ENCODE measurements at regions not wholly inside any gene's neighbourhood (a gene's known extent, or its start where the extent isn't known, plus 50 kb on each side); places are given as distances from the start of the nearest gene placed in this dataset.

GRCh38 chr5:158559066-158559465 lies 540.6 kb downstream of the EBF1 start:
- DNase-seq (no peak), ATAC-seq (no peak)
- intact Hi-C loops (cut with DNase I) = no loop called here
- no peaks in the 10 kb centered on the region for H3K27me3 ChIP-seq
- WGBS (ENCODE audit: insufficient coverage, low coverage, low lambda C conversion rate, missing lambda C conversion rate) = no CpG with 5 or more reads among the region's 4 CpGs
- no peaks in the 10 kb centered on the region for H3K36me3 ChIP-seq
- no peaks in the 10 kb centered on the region for H3K9me3 ChIP-seq
- no peaks in the 10 kb centered on the region for H3K4me1 ChIP-seq
- no peak overlapping the region for H3K4me3 ChIP-seq
- TF ChIP-seq CTCF (IDR thresholded peaks at IDR 0.05) (no peak), POLR2A (IDR thresholded peaks at IDR 0.05) (no peak)
- no peak overlapping the region for H3K27ac ChIP-seq

DNA sequence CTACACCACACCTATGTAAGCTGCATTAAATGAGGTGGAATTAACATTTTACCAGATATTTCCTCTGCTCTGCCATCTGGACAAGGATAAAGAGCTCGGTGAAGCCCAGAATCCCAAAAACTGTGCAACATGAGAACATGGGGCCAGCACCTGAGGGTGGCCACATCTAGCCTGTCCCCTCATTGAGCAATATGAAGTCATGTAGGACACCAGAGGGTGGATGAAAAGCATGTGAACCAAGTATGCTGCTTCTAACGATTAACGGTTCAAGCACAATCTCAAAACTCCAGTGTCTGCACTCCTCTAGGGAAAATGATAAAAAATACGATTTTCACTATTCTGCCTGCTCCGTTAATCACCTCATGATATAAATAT lies 545.8 kb downstream of the EBF1 start:
- intact Hi-C loops (cut with DNase I) = no loop called here
- TF ChIP-seq CTCF (IDR thresholded peaks at IDR 0.05) (no peak), POLR2A (IDR thresholded peaks at IDR 0.05) (no peak)
- no peak overlapping the region for H3K27ac ChIP-seq
- 91% methylated on average over 5 of the region's 5 CpGs for WGBS (ENCODE audit: insufficient coverage, low coverage, low lambda C conversion rate, missing lambda C conversion rate)
- no peak for ATAC-seq
- no peak overlapping the region for H3K4me3 ChIP-seq
- H3K36me3 ChIP-seq = no peaks in the 10 kb centered on the region
- no peak for DNase-seq
- H3K9me3 ChIP-seq = no peaks in the 10 kb centered on the region
- no peaks in the 10 kb centered on the region for H3K27me3 ChIP-seq
- H3K4me1 ChIP-seq = no peaks in the 10 kb centered on the region

DNA sequence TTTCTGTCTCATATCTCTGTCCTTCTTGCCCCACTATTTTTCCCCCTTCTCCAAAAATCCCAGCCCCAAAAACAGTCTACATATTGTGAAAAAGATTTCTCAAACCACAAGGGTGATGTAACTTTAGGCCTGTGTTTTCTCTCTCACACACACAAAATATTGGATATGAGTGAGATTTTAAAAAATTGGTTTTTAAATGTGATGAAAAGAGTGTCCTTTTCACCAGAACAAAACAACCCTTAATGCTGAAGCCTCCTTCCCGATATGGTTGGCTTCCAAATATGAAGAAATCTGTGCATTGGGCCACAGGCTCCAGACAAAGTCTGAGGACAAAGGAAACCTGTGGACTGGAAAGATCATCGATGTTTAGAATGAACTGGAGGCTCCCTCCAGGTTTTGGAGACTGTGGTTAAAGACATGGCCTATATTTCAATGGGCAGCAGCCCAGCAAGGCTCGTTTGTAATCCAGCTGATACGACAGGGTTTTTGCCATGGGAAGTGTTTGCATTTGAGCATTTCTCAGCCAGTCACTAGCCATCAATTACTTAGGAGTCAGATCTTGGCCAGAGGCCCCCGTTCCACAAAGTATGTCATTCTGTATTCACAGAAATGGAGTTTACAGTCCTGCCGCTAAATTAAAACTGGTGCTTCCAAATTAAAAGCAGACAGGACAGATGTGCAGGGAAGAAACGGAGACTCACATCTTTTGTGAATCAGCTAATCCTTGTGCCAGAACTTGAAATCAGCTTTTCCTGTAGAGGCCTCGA lies 546.3 kb downstream of the EBF1 start:
- no peak for DNase-seq
- TF ChIP-seq CTCF (IDR thresholded peaks at IDR 0.05) (no peak), POLR2A (IDR thresholded peaks at IDR 0.05) (no peak)
- Histone ChIP-seq H3K4me1 (no peaks in the 10 kb centered on the region), H3K27me3 (no peaks in the 10 kb centered on the region), H3K9me3 (no peaks in the 10 kb centered on the region), H3K36me3 (no peaks in the 10 kb centered on the region), H3K4me3 (no peak overlapping the region), H3K27ac (no peak overlapping the region)
- WGBS (ENCODE audit: insufficient coverage, low coverage, low lambda C conversion rate, missing lambda C conversion rate) = 87% methylated on average over 8 of the region's 8 CpGs
- intact Hi-C loops (cut with DNase I) = no loop called here
- ATAC-seq = no peak

DNA sequence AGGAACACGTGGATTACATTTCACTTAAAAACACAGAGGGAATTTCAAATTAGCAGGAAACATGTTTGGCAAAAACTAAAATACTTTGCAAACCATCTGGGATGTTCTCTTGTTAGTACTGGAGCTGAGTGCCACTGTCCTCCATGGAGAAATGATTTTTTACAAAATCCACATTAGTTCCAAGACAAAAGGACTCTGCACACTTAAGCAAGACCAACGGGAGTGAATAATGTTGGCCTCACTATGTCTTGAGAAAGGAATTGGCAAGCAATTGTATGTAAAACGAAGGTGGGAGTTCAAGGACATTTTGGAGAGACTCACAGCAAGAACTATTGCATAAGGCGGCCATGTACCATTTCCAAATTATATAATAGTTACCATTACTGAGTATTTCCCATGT lies 547.5 kb downstream of the EBF1 start:
- intact Hi-C loops (cut with DNase I) = no loop called here
- no peaks in the 10 kb centered on the region for H3K4me1 ChIP-seq
- no peaks in the 10 kb centered on the region for H3K27me3 ChIP-seq
- no peak for TF ChIP-seq CTCF (IDR thresholded peaks at IDR 0.05)
- TF ChIP-seq POLR2A (IDR thresholded peaks at IDR 0.05) = no peak
- DNase-seq (no peak), ATAC-seq (no peak)
- no peak overlapping the region for H3K27ac ChIP-seq
- WGBS (ENCODE audit: insufficient coverage, low coverage, low lambda C conversion rate, missing lambda C conversion rate) = 58% methylated on average over 4 of the region's 4 CpGs
- H3K4me3 ChIP-seq = no peak overlapping the region
- H3K36me3 ChIP-seq = no peaks in the 10 kb centered on the region
- H3K9me3 ChIP-seq = no peaks in the 10 kb centered on the region
